HEK293 (cell line): ENCODE measurements at regions not wholly inside any gene's neighbourhood (a gene's known extent, or its start where the extent isn't known, plus 50 kb on each side); places are given as distances from the start of the nearest gene placed in this dataset.

Experiments
- CTCF ChIA-PET: fragments of 350-600 bp; formaldehyde crosslinking; extraction: SDS; loops from one replicate; lab custom pipeline; 2021; ENCODE audit warnings: antibody characterized with exemption; lab: Yijun Ruan, JAX
- POLR2A ChIA-PET: fragments of 300-600 bp; formaldehyde crosslinking; extraction: SDS; loops from one replicate; lab custom pipeline; 2020; ENCODE audit warnings: antibody characterized with exemption, inconsistent platforms; lab: Yijun Ruan, JAX
- H3K27ac ChIP-seq: fragments of 200-500 bp; sonication (Bioruptor generic); 2 replicates; pipeline ENCODE4 v1.5.1; 2014; ENCODE audit warnings: low read depth, low read length, control low read depth, inconsistent platforms; ENCODE audit errors: extremely low read depth
- H3K36me3 ChIP-seq, 2 experiments: fragments of 200-500 bp in 1 of 2; sonication (Bioruptor generic) in 1 of 2; 1 replicate in 1 of 2; 2 replicates in 1 of 2; pipeline ENCODE4 v1.5.1; 2014 to 2017; ENCODE audit warnings: inconsistent platforms in 2 of 2, low read length in 2 of 2; ENCODE audit not compliant: control insufficient read depth in 2 of 2, insufficient read depth in 1 of 2
- H3K4me1 ChIP-seq: fragments of 200-500 bp; sonication (Bioruptor generic); 2 replicates; pipeline ENCODE4 v1.5.1; 2014; ENCODE audit warnings: mild to moderate bottlenecking, low read length, inconsistent platforms; ENCODE audit not compliant: control insufficient read depth, insufficient read depth
- H3K4me3 ChIP-seq: 2 replicates; pipeline ENCODE4 v1.5.1; 2011; ENCODE audit warnings: low read depth, mild to moderate bottlenecking, control low read depth, low read length, moderate library complexity
- H3K9me3 ChIP-seq: fragments of 200-500 bp; sonication (Bioruptor generic); 2 replicates; pipeline ENCODE4 v1.5.1; 2014; ENCODE audit warnings: low read depth, low read length, inconsistent platforms; ENCODE audit not compliant: control insufficient read depth, insufficient read depth
- EGR2 ChIP-seq: fragments of 450-650 bp; formaldehyde crosslinking; IDR thresholded peaks from 2 replicates; pipeline ENCODE4 v1.5.1; 2016; ENCODE audit warnings: low read depth, missing biosample characterization, missing genetic modification characterization
- GLI2 ChIP-seq: fragments of 450-650 bp; formaldehyde crosslinking; IDR thresholded peaks from 2 replicates; pipeline ENCODE4; 2017; ENCODE audit warnings: missing biosample characterization, missing genetic modification characterization, low read depth, borderline replicate concordance
- KLF10 ChIP-seq: fragments of 450-650 bp; IDR thresholded peaks from 2 replicates; pipeline ENCODE4 v1.5.1; 2018; ENCODE audit warnings: missing biosample characterization, mild to moderate bottlenecking, missing genetic modification characterization
- SP2 ChIP-seq: fragments of 450-650 bp; formaldehyde crosslinking; IDR thresholded peaks from 2 replicates; pipeline ENCODE4 v1.5.1; 2016; ENCODE audit warnings: missing biosample characterization, missing genetic modification characterization
- ZBTB7A ChIP-seq: fragments of 450-650 bp; formaldehyde crosslinking; IDR thresholded peaks from 2 replicates; pipeline ENCODE4 v1.5.1; 2016; ENCODE audit warnings: low read depth, missing biosample characterization, missing genetic modification characterization
- ZNF19 ChIP-seq: fragments of 450-650 bp; formaldehyde crosslinking; IDR thresholded peaks from 2 replicates; pipeline ENCODE4; 2016; ENCODE audit warnings: missing biosample characterization, missing genetic modification characterization, low read depth
- ZNF211 ChIP-seq: fragments of 450-650 bp; formaldehyde crosslinking; IDR thresholded peaks from 2 replicates; pipeline ENCODE4 v1.5.1; 2016; ENCODE audit warnings: low read depth, missing biosample characterization, missing genetic modification characterization
- ZNF292 ChIP-seq: fragments of 450-650 bp; formaldehyde crosslinking; IDR thresholded peaks from 2 replicates; pipeline ENCODE4 v1.5.1; 2016; ENCODE audit warnings: low read depth, missing biosample characterization, missing genetic modification characterization, borderline replicate concordance
- ZNF366 ChIP-seq: fragments of 450-650 bp; formaldehyde crosslinking; conservative IDR thresholded peaks from 2 replicates; pipeline ENCODE4 v1.5.1; 2016; ENCODE audit warnings: missing biosample characterization, missing genetic modification characterization
- ZNF426 ChIP-seq: fragments of 450-650 bp; formaldehyde crosslinking; IDR thresholded peaks from 2 replicates; pipeline ENCODE4 v1.5.1; 2017; ENCODE audit warnings: missing biosample characterization, missing genetic modification characterization, mild to moderate bottlenecking, inconsistent platforms, moderate library complexity
- ZNF433 ChIP-seq: fragments of 450-650 bp; formaldehyde crosslinking; IDR thresholded peaks from 2 replicates; pipeline ENCODE4 v1.5.1; 2016; ENCODE audit warnings: missing biosample characterization, missing genetic modification characterization, low read depth
- ZNF501 ChIP-seq: fragments of 450-650 bp; formaldehyde crosslinking; IDR thresholded peaks from 2 replicates; pipeline ENCODE4 v1.5.1; 2016; ENCODE audit warnings: missing biosample characterization, missing genetic modification characterization
- ZNF549 ChIP-seq: fragments of 450-650 bp; IDR thresholded peaks from 2 replicates; pipeline ENCODE4 v1.5.1; 2018; ENCODE audit warnings: missing biosample characterization, missing genetic modification characterization, mild to moderate bottlenecking, inconsistent platforms, moderate library complexity
- ZNF571 ChIP-seq: fragments of 450-650 bp; formaldehyde crosslinking; IDR thresholded peaks from 2 replicates; pipeline ENCODE4 v1.5.0; 2017; ENCODE audit warnings: missing biosample characterization, missing genetic modification characterization
- ZNF596 ChIP-seq: fragments of 450-650 bp; IDR thresholded peaks from 2 replicates; pipeline ENCODE4 v1.5.0; 2018; ENCODE audit warnings: missing biosample characterization, mild to moderate bottlenecking, missing genetic modification characterization, moderate library complexity
- ZNF660 ChIP-seq: fragments of 450-650 bp; IDR thresholded peaks from 2 replicates; pipeline ENCODE4 v1.5.1; 2018; ENCODE audit warnings: missing biosample characterization, mild to moderate bottlenecking, missing genetic modification characterization
- ZNF701 ChIP-seq: fragments of 450-650 bp; formaldehyde crosslinking; IDR thresholded peaks from 2 replicates; pipeline ENCODE4 v1.5.1; 2016; ENCODE audit warnings: missing biosample characterization, missing genetic modification characterization
- ZNF776 ChIP-seq: fragments of 450-650 bp; formaldehyde crosslinking; IDR thresholded peaks from 2 replicates; pipeline ENCODE4 v1.5.0; 2017; ENCODE audit warnings: missing biosample characterization, missing genetic modification characterization, borderline replicate concordance
- ZNF837 ChIP-seq: fragments of 450-650 bp; formaldehyde crosslinking; IDR thresholded peaks from 2 replicates; pipeline ENCODE4 v1.5.1; 2016; ENCODE audit warnings: missing biosample characterization, missing genetic modification characterization
- ZSCAN23 ChIP-seq: fragments of 450-650 bp; formaldehyde crosslinking; IDR thresholded peaks from 2 replicates; pipeline ENCODE4 v1.5.1; 2016; ENCODE audit warnings: missing biosample characterization, missing genetic modification characterization
- TF ChIP-seq, protein P1 (sequence below): fragments of 450-650 bp; formaldehyde crosslinking; IDR thresholded peaks from 2 replicates; pipeline ENCODE4 v1.5.1; 2016; ENCODE audit warnings: missing biosample characterization, missing genetic modification characterization
- TF ChIP-seq, protein P2 (sequence below): fragments of 450-650 bp; formaldehyde crosslinking; IDR thresholded peaks from 2 replicates; pipeline ENCODE4; 2016; ENCODE audit warnings: missing biosample characterization, missing genetic modification characterization
- TF ChIP-seq, protein P3 (sequence below): IDR thresholded peaks from 2 replicates; pipeline ENCODE4 v1.6.1; 2011; ENCODE audit warnings: mild to moderate bottlenecking, low read depth, low read length, borderline replicate concordance
- TF ChIP-seq, protein P4 (sequence below): fragments of 450-650 bp; IDR thresholded peaks from 2 replicates; pipeline ENCODE4 v1.5.1; 2018; ENCODE audit warnings: missing biosample characterization, missing genetic modification characterization
- TF ChIP-seq, protein P5 (sequence below): fragments of 450-650 bp; formaldehyde crosslinking; IDR thresholded peaks from 2 replicates; pipeline ENCODE4 v1.5.1; 2016; ENCODE audit warnings: missing biosample characterization, missing genetic modification characterization
- TF ChIP-seq, protein P6 (sequence below): fragments of 450-650 bp; IDR thresholded peaks from 2 replicates; pipeline ENCODE4 v1.5.1; 2018; ENCODE audit warnings: missing biosample characterization, mild to moderate bottlenecking, missing genetic modification characterization

DNA sequence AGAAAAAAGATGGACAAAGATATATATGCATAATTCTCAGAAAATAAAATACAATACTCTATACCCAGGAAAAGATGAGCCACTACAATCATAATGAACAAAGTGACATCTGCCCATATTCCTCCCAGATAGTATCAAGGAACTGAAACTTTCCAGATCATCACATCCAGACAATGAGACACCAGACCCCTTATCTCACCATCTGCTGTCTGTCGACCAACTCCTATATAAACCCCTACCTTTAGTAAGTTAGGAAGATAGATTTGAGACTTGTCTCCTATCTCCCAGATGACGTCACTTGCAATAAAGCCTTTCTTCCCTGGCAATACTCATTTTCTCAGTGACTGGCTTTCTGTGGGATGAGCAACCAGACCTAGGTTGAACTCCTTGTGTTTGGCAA is 1071.6 kb downstream of the PLOD2 start:
- H3K27ac ChIP-seq = no peak overlapping the region
- ChIA-PET POLR2A (no interaction called here), CTCF (no interaction called here)
- H3K4me3 ChIP-seq = no peak overlapping the region
- no peaks in the 10 kb centered on the region for H3K36me3 ChIP-seq
- TF ChIP-seq GLI2 (tag by site-specific recombination) (no peak), ZNF660 (no peak), KLF10 (tag by site-specific recombination) (no peak), ZNF426 (tag by site-specific recombination) (no peak), SP2 (no peak), ZNF549 (tag by site-specific recombination) (no peak), ZNF776 (no peak), ZNF433 (tag by site-specific recombination) (no peak), ZNF19 (tag by site-specific recombination) (no peak), ZBTB7A (no peak), ZNF211 (tag by site-specific recombination) (no peak)
- no peaks in the 10 kb centered on the region for H3K4me1 ChIP-seq
- no peaks in the 10 kb centered on the region for H3K9me3 ChIP-seq

DNA sequence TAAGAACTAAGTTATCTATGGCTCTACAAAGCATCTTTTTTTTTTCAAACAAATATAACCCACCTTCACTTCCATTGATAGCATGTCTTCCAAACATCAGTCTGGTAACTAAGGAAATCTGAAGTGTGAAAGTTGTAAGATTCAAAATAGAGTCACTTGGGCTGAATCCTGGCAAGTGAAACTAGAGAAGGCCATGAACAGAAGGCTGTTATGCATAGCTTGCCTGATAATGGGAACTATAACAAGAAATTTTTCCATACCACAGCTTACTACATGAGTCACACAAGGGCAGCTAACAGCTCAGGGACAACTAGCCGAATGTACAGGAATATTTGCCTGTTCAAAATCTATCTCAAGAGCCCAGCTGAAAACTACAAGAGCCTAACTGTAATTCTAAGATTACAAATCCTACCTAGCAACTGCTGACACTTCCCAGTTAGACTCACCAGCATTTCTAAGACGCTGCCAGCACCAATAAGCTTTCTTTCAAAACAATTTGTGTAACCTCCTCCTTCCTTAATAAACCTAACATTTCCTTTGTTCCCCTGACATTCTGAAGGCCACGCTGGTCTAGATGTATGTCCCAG is 1066.5 kb downstream of the PLOD2 start:
- no peak overlapping the region for H3K27ac ChIP-seq
- no peak overlapping the region for H3K4me3 ChIP-seq
- no peaks in the 10 kb centered on the region for H3K4me1 ChIP-seq
- no peaks in the 10 kb centered on the region for H3K36me3 ChIP-seq
- CTCF ChIA-PET = interaction anchor here (0.6 kb wide), 1 partner anchor 117 kb away, joined by 3 read pairs; no protein-coding TSS in a partner anchor
- no peaks in the 10 kb centered on the region for H3K9me3 ChIP-seq
- POLR2A ChIA-PET = no interaction called here
- TF ChIP-seq, protein P1, sequence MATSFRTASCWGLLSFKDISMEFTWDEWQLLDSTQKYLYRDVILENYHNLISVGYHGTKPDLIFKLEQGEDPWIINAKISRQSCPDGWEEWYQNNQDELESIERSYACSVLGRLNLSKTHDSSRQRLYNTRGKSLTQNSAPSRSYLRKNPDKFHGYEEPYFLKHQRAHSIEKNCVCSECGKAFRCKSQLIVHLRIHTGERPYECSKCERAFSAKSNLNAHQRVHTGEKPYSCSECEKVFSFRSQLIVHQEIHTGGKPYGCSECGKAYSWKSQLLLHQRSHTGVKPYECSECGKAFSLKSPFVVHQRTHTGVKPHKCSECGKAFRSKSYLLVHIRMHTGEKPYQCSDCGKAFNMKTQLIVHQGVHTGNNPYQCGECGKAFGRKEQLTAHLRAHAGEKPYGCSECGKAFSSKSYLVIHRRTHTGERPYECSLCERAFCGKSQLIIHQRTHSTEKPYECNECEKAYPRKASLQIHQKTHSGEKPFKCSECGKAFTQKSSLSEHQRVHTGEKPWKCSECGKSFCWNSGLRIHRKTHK (tag by site-specific recombination) = no peak
- TF ChIP-seq, protein P2, sequence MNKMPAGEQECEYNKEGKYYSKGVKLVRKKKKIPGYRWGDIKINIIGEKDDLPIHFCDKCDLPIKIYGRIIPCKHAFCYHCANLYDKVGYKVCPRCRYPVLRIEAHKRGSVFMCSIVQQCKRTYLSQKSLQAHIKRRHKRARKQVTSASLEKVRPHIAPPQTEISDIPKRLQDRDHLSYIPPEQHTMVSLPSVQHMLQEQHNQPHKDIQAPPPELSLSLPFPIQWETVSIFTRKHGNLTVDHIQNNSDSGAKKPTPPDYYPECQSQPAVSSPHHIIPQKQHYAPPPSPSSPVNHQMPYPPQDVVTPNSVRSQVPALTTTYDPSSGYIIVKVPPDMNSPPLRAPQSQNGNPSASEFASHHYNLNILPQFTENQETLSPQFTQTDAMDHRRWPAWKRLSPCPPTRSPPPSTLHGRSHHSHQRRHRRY (tag by site-specific recombination) = no peak
- TF ChIP-seq ZNF501 (tag by site-specific recombination) = no peak
- TF ChIP-seq EGR2 (tag by site-specific recombination) = no peak
- no peak for TF ChIP-seq ZNF292 (tag by site-specific recombination)
- TF ChIP-seq, protein P3, sequence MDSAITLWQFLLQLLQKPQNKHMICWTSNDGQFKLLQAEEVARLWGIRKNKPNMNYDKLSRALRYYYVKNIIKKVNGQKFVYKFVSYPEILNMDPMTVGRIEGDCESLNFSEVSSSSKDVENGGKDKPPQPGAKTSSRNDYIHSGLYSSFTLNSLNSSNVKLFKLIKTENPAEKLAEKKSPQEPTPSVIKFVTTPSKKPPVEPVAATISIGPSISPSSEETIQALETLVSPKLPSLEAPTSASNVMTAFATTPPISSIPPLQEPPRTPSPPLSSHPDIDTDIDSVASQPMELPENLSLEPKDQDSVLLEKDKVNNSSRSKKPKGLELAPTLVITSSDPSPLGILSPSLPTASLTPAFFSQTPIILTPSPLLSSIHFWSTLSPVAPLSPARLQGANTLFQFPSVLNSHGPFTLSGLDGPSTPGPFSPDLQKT = no peak
- TF ChIP-seq ZNF366 (tag by site-specific recombination) = no peak
- TF ChIP-seq ZNF837 (tag by site-specific recombination) = no peak
- TF ChIP-seq, protein P4, sequence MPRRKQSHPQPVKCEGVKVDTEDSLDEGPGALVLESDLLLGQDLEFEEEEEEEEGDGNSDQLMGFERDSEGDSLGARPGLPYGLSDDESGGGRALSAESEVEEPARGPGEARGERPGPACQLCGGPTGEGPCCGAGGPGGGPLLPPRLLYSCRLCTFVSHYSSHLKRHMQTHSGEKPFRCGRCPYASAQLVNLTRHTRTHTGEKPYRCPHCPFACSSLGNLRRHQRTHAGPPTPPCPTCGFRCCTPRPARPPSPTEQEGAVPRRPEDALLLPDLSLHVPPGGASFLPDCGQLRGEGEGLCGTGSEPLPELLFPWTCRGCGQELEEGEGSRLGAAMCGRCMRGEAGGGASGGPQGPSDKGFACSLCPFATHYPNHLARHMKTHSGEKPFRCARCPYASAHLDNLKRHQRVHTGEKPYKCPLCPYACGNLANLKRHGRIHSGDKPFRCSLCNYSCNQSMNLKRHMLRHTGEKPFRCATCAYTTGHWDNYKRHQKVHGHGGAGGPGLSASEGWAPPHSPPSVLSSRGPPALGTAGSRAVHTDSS = no peak
- TF ChIP-seq, protein P5, sequence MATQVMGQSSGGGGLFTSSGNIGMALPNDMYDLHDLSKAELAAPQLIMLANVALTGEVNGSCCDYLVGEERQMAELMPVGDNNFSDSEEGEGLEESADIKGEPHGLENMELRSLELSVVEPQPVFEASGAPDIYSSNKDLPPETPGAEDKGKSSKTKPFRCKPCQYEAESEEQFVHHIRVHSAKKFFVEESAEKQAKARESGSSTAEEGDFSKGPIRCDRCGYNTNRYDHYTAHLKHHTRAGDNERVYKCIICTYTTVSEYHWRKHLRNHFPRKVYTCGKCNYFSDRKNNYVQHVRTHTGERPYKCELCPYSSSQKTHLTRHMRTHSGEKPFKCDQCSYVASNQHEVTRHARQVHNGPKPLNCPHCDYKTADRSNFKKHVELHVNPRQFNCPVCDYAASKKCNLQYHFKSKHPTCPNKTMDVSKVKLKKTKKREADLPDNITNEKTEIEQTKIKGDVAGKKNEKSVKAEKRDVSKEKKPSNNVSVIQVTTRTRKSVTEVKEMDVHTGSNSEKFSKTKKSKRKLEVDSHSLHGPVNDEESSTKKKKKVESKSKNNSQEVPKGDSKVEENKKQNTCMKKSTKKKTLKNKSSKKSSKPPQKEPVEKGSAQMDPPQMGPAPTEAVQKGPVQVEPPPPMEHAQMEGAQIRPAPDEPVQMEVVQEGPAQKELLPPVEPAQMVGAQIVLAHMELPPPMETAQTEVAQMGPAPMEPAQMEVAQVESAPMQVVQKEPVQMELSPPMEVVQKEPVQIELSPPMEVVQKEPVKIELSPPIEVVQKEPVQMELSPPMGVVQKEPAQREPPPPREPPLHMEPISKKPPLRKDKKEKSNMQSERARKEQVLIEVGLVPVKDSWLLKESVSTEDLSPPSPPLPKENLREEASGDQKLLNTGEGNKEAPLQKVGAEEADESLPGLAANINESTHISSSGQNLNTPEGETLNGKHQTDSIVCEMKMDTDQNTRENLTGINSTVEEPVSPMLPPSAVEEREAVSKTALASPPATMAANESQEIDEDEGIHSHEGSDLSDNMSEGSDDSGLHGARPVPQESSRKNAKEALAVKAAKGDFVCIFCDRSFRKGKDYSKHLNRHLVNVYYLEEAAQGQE = no peak
- TF ChIP-seq ZNF571 (tag by site-specific recombination) = no peak
- TF ChIP-seq ZNF701 (tag by site-specific recombination) = no peak
- no peak for TF ChIP-seq ZSCAN23 (tag by site-specific recombination)
- no peak for TF ChIP-seq ZNF596 (tag by site-specific recombination)
- TF ChIP-seq, protein P6, sequence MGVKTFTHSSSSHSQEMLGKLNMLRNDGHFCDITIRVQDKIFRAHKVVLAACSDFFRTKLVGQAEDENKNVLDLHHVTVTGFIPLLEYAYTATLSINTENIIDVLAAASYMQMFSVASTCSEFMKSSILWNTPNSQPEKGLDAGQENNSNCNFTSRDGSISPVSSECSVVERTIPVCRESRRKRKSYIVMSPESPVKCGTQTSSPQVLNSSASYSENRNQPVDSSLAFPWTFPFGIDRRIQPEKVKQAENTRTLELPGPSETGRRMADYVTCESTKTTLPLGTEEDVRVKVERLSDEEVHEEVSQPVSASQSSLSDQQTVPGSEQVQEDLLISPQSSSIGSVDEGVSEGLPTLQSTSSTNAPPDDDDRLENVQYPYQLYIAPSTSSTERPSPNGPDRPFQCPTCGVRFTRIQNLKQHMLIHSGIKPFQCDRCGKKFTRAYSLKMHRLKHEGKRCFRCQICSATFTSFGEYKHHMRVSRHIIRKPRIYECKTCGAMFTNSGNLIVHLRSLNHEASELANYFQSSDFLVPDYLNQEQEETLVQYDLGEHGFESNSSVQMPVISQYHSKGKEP = no peak
